Neural cell (in vitro differentiated cells): ENCODE measurements at regions not wholly inside any gene's neighbourhood (a gene's known extent, or its start where the extent isn't known, plus 50 kb on each side); places are given as distances from the start of the nearest gene placed in this dataset.

Experiments used
- H2AFZ ChIP-seq: fragments of 200-600, 300-800 bp; sonication (generic), shearing (Covaris generic); 2 replicates; pipeline ENCODE4 v1.6.0; 2014; ENCODE audit warnings: low read depth, mild to moderate bottlenecking, antibody characterized with exemption, low read length, moderate library complexity
- H3F3A ChIP-seq: fragments of 200-600 bp; shearing (Covaris generic); 2 replicates; pipeline ENCODE4 v1.6.1; 2016; ENCODE audit warnings: mild to moderate bottlenecking, moderate library complexity, mixed read lengths, antibody characterized with exemption, low read length; ENCODE audit not compliant: insufficient read depth, poor library complexity, severe bottlenecking
- H3K27ac ChIP-seq: fragments of 200-600, 300-800 bp; sonication (generic), shearing (Covaris generic); 2 replicates; pipeline ENCODE4 v1.5.1; 2014; ENCODE audit warnings: mild to moderate bottlenecking, low read length, moderate library complexity
- H3K27me3 ChIP-seq: fragments of 300-800, 200-600 bp; sonication (generic), shearing (Covaris generic); 2 replicates; pipeline ENCODE4 v1.6.0; 2014; ENCODE audit warnings: mild to moderate bottlenecking, low read depth, low read length, moderate library complexity; ENCODE audit not compliant: insufficient read depth
- H3K36me3 ChIP-seq: fragments of 300-800, 200-600 bp; sonication (generic), shearing (Covaris generic); 2 replicates; pipeline ENCODE4 v1.5.1; 2014; ENCODE audit warnings: mild to moderate bottlenecking, antibody characterized with exemption, low read length, moderate library complexity; ENCODE audit not compliant: insufficient read depth
- H3K4me2 ChIP-seq: fragments of 300-800, 200-600 bp; sonication (generic), shearing (Covaris generic); 2 replicates; pipeline ENCODE4 v1.6.0; 2014; ENCODE audit warnings: mild to moderate bottlenecking, low read length
- H3K4me3 ChIP-seq: fragments of 300-800, 200-600 bp; sonication (generic), shearing (Covaris generic); 2 replicates; pipeline ENCODE4 v1.5.1; 2014; ENCODE audit warnings: mild to moderate bottlenecking, low read length, moderate library complexity
- H3K79me2 ChIP-seq: fragments of 200-600 bp; shearing (Covaris generic); replicated peaks from 2 replicates; pipeline ENCODE4 v1.6.0; 2014; ENCODE audit warnings: mild to moderate bottlenecking, low read length, moderate library complexity; ENCODE audit not compliant: insufficient read depth
- H3K9ac ChIP-seq: fragments of 300-800, 200-600 bp; sonication (generic), shearing (Covaris generic); 2 replicates; pipeline ENCODE4 v1.6.1; 2016; ENCODE audit warnings: mild to moderate bottlenecking, low read length, mixed read lengths
- H3K9me2 ChIP-seq: fragments of 200-600 bp; shearing (Covaris generic); 2 replicates; pipeline ENCODE4 v1.6.1; 2016; ENCODE audit warnings: mild to moderate bottlenecking, low read length, mixed read lengths; ENCODE audit not compliant: insufficient read depth
- H3K9me3 ChIP-seq: fragments of 200-600, 300-800 bp; sonication (generic), shearing (Covaris generic); 2 replicates; pipeline ENCODE4 v1.6.1; 2016; ENCODE audit warnings: mild to moderate bottlenecking, mixed run types, low read length, moderate library complexity, mixed read lengths
- H4K20me1 ChIP-seq: fragments of 200-600 bp; shearing (Covaris generic); 2 replicates; pipeline ENCODE4 v1.6.1; 2016; ENCODE audit warnings: mild to moderate bottlenecking, mixed run types; ENCODE audit not compliant: insufficient read depth
- CTCF ChIP-seq: fragments of 450-650 bp; IDR thresholded peaks from 2 replicates; pipeline ENCODE4 v1.5.1; 2014; ENCODE audit warnings: antibody characterized with exemption, mild to moderate bottlenecking, moderate library complexity; ENCODE audit not compliant: poor library complexity, severe bottlenecking
- EP300 ChIP-seq: fragments of 450-650 bp; conservative IDR thresholded peaks from 2 replicates; pipeline ENCODE4 v1.6.1; 2014; ENCODE audit warnings: antibody characterized with exemption, mild to moderate bottlenecking, moderate library complexity; ENCODE audit not compliant: poor library complexity, severe bottlenecking
- EZH2 ChIP-seq: fragments of 200-600, 300-800 bp; shearing (Covaris generic), sonication (generic); IDR thresholded peaks from 2 replicates; pipeline ENCODE4 v1.6.1; 2014; ENCODE audit warnings: antibody characterized with exemption, low read length, borderline replicate concordance, mild to moderate bottlenecking; ENCODE audit not compliant: insufficient read depth, poor library complexity, severe bottlenecking
- MXI1 ChIP-seq: fragments of 450-650 bp; conservative IDR thresholded peaks from 2 replicates; pipeline ENCODE4 v1.6.1; 2014; ENCODE audit warnings: antibody characterized with exemption, mild to moderate bottlenecking; ENCODE audit not compliant: poor library complexity, severe bottlenecking
- POLR2AphosphoS5 ChIP-seq: IDR thresholded peaks from 2 replicates; pipeline ENCODE4 v1.6.1; 2012
- RAD21 ChIP-seq: fragments of 450-650 bp; conservative IDR thresholded peaks from 2 replicates; pipeline ENCODE4 v1.6.1; 2014; ENCODE audit warnings: antibody characterized with exemption, mild to moderate bottlenecking, moderate library complexity
- SMC3 ChIP-seq: fragments of 450-650 bp; conservative IDR thresholded peaks from 2 replicates; pipeline ENCODE4 v1.6.1; 2014; ENCODE audit warnings: antibody characterized with exemption, mild to moderate bottlenecking, moderate library complexity; ENCODE audit not compliant: poor library complexity
- TAF1 ChIP-seq: IDR thresholded peaks from 2 replicates; pipeline ENCODE4 v1.6.1; 2012; ENCODE audit warnings: low read depth
- TF ChIP-seq, protein P1 (sequence below): IDR thresholded peaks from 2 replicates; pipeline ENCODE4 v1.6.1; 2012; ENCODE audit warnings: borderline replicate concordance

DNA sequence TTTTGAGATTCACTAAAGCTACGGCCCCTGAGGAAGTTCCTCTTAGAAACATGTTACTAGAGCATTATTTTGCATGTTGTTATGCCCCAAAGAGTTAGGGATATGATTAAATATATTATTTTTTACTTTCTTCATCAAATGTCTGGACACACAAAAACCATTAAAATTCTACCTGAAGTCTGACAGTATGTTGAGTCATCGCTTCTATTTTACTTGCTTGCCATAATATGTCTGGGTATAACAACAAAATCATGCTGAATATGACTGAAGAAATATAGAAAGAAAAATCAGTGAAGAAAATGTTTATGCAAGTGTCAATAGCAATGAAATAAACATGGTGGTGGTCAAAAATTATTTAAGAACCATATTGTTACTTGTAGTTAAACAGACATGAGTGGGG, 1818.5 kb upstream of the ADGRL3 start:
- TF ChIP-seq SMC3: no peak
- no peaks in the 10 kb centered on the region for H3K9me2 ChIP-seq

DNA sequence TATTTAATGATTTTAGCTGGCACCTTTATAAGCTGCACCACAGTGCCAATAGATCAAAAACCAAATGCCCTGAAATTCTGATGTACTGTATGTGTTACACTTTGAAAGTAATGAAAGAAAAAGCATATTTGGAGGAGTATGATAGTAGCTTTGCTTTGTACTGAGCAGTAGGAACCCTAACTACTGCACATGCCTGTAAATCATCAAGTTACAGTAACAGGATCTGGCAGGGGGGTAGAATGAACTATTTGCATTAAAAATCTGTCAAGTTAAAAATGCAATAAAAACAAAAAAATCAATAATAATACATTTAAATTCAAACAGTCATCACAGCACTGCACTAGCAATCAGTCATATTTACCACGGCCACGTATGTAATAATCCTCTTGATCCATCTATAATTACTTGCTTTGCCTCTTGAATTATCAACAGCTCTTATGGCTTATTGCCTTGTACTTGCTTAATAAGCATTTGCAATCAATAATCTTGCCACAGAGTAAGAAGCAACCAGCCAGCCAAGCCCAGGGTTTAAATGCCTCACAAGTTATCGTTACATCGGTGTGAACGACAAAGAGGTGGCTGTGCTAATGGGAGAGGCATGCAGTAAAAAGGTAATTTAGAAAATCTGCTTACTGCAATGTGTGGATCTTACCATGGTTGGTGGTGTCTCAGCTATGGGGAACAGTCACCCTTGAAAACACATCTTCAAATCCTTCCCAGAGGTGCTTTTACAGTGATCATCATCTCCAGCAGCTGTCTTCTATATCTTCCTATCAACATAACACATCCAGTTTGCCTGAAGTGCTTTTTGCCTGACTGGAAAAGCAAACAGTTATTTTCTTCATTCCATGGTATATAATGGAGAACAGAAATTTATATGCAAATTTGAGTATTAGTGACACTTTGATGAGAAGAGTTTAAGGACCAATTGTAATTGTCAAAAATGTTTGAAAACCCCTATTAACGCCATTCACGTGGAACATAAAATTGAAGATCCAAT, 1812.1 kb upstream of the ADGRL3 start:
- TF ChIP-seq TAF1: no peak
- peak; percentile 80 for TF ChIP-seq POLR2AphosphoS5
- TF ChIP-seq CTCF: no peak
- peak; percentile 50 for TF ChIP-seq RAD21
- TF ChIP-seq, protein P1, sequence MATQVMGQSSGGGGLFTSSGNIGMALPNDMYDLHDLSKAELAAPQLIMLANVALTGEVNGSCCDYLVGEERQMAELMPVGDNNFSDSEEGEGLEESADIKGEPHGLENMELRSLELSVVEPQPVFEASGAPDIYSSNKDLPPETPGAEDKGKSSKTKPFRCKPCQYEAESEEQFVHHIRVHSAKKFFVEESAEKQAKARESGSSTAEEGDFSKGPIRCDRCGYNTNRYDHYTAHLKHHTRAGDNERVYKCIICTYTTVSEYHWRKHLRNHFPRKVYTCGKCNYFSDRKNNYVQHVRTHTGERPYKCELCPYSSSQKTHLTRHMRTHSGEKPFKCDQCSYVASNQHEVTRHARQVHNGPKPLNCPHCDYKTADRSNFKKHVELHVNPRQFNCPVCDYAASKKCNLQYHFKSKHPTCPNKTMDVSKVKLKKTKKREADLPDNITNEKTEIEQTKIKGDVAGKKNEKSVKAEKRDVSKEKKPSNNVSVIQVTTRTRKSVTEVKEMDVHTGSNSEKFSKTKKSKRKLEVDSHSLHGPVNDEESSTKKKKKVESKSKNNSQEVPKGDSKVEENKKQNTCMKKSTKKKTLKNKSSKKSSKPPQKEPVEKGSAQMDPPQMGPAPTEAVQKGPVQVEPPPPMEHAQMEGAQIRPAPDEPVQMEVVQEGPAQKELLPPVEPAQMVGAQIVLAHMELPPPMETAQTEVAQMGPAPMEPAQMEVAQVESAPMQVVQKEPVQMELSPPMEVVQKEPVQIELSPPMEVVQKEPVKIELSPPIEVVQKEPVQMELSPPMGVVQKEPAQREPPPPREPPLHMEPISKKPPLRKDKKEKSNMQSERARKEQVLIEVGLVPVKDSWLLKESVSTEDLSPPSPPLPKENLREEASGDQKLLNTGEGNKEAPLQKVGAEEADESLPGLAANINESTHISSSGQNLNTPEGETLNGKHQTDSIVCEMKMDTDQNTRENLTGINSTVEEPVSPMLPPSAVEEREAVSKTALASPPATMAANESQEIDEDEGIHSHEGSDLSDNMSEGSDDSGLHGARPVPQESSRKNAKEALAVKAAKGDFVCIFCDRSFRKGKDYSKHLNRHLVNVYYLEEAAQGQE: peak; percentile 95
- TF ChIP-seq MXI1: no peak
- no peak for TF ChIP-seq EZH2
- peak; percentile 54 for TF ChIP-seq SMC3
- peak; percentile 94 for TF ChIP-seq EP300
- Histone ChIP-seq H3K9me3 (no peaks in the 10 kb centered on the region), H3K9ac (peak overlapping the region; percentile 48), H3K4me3 (peak overlapping the region; percentile 57), H4K20me1 (no peaks in the 10 kb centered on the region), H3K79me2 (no peaks in the 10 kb centered on the region), H2AFZ (no peak overlapping the region), H3K27me3 (no peaks in the 10 kb centered on the region), H3K27ac (peak overlapping the region; percentile 75), H3K36me3 (no peaks in the 10 kb centered on the region), H3K9me2 (no peaks in the 10 kb centered on the region), H3K4me2 (peak overlapping the region; percentile 35), H3F3A (peaks cover 3% of the 10 kb centered on the region)

More for the DNA sequence above, 1818.5 kb upstream of the ADGRL3 start:
- Histone ChIP-seq H3K27me3 (no peaks in the 10 kb centered on the region), H3K9ac (no peak overlapping the region), H3K79me2 (no peaks in the 10 kb centered on the region), H3K36me3 (no peaks in the 10 kb centered on the region), H3K9me3 (no peaks in the 10 kb centered on the region), H3K4me3 (no peak overlapping the region), H3K4me2 (no peak overlapping the region), H3K27ac (no peak overlapping the region), H2AFZ (no peak overlapping the region), H3F3A (no peaks in the 10 kb centered on the region), H4K20me1 (no peaks in the 10 kb centered on the region)
